OCI-LY3 (cell line): ENCODE measurements at regions not wholly inside any gene's neighbourhood (a gene's known extent, or its start where the extent isn't known, plus 50 kb on each side); places are given as distances from the start of the nearest gene placed in this dataset.
A peak's percentile ranks its signal among the peaks of the same experiment; 100 is the strongest.

Experiments
- EZH2phosphoT487 ChIP-seq: fragments of 200-600 bp; shearing (Covaris generic); IDR thresholded peaks from 2 replicates; pipeline ENCODE4 v1.6.1; 2018; ENCODE audit warnings: antibody characterized with exemption, mixed run types, low read depth
- TF ChIP-seq, protein P1 (sequence below): fragments of 200-600, 300-600 bp; sonication (generic); IDR thresholded peaks from 2 replicates; pipeline ENCODE4 v1.5.1; 2014; ENCODE audit warnings: antibody characterized with exemption, low read length, low read depth

DNA sequence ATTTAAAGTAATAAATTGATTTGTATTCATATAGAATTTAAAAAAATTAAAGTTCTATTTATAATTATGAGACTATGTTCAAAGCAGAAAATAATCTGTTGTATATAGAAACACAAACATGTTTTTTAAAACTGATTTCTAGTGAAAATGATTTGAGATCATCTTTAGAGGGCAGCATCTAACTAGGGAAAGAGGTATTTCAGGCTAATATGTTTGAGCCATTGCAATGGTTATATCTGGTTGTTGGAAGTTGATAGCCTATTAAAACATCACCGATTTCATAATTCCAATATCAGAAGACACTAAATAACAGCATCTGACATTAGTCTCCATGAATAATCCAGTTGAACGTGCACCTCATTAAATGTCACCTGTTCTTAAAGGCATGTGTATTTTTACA is 79.8 kb upstream of the SLITRK6 start:
- TF ChIP-seq EZH2phosphoT487, result no peak
- TF ChIP-seq, protein P1, sequence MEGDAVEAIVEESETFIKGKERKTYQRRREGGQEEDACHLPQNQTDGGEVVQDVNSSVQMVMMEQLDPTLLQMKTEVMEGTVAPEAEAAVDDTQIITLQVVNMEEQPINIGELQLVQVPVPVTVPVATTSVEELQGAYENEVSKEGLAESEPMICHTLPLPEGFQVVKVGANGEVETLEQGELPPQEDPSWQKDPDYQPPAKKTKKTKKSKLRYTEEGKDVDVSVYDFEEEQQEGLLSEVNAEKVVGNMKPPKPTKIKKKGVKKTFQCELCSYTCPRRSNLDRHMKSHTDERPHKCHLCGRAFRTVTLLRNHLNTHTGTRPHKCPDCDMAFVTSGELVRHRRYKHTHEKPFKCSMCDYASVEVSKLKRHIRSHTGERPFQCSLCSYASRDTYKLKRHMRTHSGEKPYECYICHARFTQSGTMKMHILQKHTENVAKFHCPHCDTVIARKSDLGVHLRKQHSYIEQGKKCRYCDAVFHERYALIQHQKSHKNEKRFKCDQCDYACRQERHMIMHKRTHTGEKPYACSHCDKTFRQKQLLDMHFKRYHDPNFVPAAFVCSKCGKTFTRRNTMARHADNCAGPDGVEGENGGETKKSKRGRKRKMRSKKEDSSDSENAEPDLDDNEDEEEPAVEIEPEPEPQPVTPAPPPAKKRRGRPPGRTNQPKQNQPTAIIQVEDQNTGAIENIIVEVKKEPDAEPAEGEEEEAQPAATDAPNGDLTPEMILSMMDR, result peak; percentile 18; the same call in 1 of the 2 replicates
